ENCODE measurements at regions not wholly inside any gene's neighbourhood (a gene's known extent, or its start where the extent isn't known, plus 50 kb on each side); places are given as distances from the start of the nearest gene placed in this dataset.

GRCh38 chr12:4858386-4858785, 51.3 kb upstream of the KCNA1 start:
- no peak for DNase-seq (ENCODE audit: low read depth)

- DNase-seq (ENCODE audit: low read depth), result no peak
These were observed 50.1 kb upstream of the KCNA1 start for GRCh38 chr12:4859478-4860210.
